CD1c-positive myeloid dendritic cell (primary cell): ENCODE measurements at regions not wholly inside any gene's neighbourhood (a gene's known extent, or its start where the extent isn't known, plus 50 kb on each side); places are given as distances from the start of the nearest gene placed in this dataset.
"Not testable (repeated sequence)": the region's sequence is repeated elsewhere in the genome, so short reads cannot be mapped to it uniquely, and the experiment has no call there.

Source experiments
- DNase-seq: peaks from one replicate; pipeline ENCODE4 v3.0.0-alpha.2; 2016; ENCODE audit errors: extremely low spot score

DNA sequence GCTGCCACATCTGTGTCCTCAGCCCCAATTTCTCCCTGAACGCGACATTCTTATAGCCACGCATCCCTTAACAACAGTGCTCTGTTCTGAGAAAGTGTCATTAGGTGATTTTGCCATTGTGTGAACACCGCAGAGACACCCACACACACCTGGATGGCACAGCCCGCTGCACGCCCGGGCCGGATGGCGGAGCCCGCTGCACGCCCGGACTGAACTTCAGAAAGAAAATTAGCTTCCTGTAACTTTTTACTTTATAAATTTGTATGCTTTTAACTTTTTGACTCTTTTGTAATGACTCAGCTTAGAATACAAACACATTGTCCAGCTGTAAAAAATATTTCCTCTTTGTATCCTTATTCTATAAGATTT is 567.0 kb upstream of the B3GAT1 start:
- DNase-seq: not testable (repeated sequence)

DNA sequence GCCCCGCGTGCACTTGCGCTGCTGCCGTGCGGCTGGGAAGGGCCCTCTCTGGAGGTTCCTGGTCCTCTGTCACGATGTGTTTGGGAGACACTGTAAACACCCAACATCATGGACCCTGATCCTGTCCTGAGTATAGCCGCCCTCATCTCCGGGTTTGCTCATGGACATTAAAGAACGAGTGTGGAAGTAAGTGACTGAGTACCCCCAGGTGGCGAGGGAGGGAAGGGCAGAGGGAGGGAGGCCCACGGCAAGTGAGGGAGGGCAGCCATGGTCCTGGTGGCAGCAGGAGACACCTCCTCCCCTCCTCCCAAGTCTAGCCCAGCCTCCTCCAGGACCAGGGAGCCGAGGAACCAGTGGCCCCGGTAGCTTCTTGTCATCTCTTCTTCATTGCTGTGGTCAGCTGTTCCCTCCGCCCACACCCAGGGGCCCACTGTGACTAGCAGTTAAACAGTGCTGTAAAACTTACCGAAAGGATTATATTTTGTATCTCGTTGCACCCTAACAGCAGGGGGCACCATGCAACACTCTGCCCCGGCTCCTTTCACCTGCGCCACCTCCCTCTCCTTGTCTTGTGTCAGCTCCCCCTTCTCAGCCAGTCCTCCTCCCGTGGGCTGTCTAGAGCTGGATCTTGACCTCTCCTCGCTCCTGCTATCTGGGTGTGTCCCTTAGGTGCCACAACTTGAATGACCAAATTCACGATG is 566.5 kb upstream of the B3GAT1 start:
- no peak for DNase-seq

DNA sequence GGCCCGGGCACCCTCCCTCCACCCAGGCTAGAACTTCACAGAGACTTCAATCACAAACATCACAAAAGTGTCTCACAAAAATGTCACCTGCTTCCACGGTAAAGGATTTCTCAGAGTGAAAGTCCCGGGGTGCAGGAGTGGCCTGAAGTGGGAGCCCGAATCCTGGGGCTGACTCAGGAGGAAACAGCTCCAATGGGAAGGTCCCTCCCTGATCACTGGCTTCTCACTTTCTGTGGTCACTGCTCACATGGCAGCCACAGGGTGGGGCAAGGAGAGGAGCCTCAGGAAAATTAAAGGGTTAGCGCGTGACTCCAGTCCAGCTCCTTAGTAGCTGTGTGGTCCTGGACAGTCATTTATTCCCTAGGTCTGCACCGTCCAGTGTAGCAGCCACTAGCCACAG is 564.5 kb upstream of the B3GAT1 start:
- DNase-seq: no peak

DNA sequence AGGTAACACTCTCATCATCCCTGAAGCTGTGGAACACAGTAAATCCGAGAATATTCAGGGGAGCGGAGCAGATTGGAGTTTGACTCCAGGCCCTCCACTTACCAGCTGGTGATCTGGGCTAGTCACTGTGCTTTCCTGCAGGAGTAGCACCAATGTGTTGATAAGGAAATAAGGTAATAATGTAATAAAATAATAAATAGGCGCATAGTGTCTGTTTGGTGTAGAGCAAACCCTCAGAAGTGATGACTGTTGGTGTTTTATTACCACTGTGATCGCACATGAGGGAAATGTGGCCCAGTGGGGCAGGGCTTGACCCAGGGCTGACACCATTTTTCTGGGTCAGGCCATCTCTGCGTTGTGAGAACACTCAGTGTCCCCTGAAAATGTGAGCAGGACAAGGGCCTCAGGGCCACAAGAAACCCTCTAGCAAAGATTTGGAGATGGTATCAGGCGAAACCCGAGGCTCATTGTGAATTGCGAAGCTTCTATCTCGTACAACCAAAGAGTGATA is 563.9 kb upstream of the B3GAT1 start:
- DNase-seq: no peak

DNA sequence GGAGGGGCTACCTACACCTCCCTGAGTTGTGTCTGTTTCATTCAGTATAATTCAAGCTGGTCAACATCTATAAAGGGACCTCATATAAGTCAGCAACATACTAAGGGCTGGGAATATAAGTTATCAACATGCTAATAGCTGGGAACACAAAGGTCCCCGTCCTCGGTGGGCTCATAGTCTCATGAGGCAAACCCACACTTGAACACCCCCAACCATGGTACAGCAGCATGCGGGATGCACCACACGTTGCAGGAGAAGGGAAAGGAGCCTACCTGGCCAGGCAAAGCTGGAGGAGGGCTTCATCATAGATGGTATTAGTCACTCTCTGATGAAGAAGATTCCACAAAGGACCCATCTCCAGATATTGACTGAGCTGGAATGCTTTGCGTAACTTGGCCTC is 561.8 kb upstream of the B3GAT1 start:
- DNase-seq: no peak

DNA sequence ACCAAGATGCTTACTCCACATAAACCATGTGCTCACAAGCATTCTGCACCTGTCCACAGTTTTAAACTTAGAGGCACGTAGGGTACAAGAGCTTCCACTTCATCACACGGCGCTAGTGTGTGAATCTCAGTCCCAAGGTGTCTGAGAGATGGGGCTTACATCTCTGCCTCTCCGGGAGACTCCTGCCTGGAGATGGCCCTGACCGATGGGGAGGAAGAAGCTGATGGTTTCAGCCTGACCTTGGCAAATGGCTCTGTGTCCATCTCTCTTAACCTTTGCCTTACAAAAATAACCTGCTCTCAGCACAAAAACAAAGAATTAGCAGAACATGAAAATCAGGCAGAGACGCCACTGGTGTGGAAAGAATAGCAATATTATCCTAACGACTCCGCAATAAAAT is 559.3 kb upstream of the B3GAT1 start:
- no peak for DNase-seq

DNA sequence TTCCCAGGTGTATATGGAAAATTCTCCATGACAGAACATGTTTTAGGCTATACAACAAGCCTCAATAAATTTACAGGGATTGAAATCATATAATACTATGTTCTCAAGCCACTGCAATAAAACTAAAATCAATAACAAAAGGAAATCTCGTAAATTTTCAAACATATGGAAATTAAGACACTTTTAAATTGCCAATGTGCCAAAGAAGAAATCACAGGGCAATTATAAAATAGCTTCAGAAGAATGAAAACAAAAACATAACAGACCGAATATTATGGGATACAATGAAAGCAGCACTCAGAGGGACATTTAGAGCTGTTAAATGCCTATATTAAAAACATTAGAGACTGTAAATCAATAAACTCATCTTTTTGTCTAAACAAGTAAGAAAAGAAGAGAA is 555.7 kb upstream of the B3GAT1 start:
- no peak for DNase-seq

DNA sequence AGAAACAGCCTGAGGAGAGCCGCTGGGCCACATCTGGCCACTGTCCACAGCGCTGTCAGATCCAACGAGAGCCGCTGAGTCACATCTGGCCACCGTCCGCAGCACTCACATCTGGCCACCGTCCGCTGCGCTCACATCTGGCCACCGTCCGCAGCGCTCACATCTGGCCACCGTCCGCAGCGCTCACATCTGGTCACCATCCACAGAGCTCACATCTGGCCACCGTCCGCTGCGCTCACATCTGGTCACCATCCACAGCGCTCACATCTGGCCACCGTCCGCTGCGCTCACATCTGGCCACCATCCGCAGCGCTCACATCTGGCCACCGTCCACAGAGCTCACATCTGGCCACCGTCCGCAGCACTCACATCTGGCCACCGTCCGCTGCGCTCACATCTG is 549.3 kb upstream of the B3GAT1 start:
- DNase-seq: not testable (repeated sequence)

DNA sequence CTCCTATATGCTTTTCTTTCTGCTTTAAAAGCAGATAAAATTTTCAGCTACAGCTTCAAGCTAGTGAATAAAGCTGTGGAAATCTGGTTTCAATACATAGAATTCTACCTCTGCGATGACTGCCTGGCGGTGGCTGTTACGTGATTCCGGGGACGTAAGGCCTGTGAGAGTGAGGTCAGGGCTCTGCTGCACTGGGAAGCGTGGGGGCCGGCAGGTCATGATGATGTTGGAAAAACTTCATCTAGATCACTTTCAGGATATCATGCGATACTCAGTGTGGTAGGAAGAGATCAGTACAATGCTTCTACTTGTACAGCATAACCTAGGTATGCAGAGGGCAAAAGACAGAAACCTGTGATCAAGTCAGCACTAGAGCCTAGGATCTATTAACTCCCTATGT is 546.8 kb upstream of the B3GAT1 start:
- DNase-seq: no peak

DNA sequence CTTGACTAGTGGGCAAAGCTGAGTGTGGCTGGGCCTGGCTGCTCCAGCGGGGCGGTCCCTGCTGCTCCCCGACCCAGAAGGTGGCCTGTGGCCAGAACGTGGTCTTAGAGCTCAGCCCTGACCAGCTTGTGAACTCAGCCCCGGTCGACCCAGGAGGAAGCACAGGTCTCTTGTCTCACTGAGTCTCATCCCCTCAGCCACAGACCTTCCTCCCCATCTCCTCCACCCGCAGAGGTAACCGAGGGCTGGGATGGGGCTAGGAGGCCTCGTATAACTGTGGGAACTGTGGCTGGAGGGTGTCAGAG is 546.2 kb upstream of the B3GAT1 start:
- no peak for DNase-seq

DNA sequence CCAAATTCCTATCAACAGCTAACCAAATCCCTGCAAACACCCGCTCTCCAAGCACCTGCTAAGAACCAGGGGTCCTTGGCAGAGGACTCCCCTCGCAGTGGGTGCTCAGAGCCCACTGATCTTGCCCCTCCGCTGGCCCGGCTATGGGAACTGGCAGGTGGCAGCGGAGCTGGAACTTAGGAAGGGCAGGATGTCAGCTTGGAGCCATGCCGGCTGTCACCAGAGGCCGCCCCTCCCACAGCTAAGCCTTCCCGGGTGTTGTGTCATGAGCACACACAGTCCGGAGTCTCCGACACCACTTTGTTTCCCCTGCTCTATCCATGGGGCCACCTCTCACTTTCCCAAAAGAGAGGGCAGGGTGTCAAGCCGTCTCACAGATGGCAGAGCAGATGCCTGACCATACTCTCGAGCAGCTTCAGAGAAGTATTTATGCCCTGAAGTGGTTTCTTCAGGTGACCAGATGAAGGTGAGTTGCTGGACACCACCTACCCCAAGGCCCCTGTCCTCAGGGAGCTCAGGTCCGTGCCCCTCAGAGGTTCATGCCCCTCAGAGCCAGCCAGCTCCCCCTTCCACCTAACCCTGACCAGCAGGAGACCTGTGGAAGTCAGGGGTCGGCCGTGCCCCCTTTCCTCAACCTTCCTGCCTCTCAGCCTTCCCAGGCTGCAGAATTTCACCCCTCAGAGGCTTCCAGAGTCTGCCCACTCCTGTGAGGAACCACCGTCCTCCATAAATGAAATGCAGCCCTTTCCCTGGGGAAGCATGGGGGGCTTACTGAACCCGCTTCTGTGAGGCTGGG is 545.7 kb upstream of the B3GAT1 start:
- DNase-seq: no peak

DNA sequence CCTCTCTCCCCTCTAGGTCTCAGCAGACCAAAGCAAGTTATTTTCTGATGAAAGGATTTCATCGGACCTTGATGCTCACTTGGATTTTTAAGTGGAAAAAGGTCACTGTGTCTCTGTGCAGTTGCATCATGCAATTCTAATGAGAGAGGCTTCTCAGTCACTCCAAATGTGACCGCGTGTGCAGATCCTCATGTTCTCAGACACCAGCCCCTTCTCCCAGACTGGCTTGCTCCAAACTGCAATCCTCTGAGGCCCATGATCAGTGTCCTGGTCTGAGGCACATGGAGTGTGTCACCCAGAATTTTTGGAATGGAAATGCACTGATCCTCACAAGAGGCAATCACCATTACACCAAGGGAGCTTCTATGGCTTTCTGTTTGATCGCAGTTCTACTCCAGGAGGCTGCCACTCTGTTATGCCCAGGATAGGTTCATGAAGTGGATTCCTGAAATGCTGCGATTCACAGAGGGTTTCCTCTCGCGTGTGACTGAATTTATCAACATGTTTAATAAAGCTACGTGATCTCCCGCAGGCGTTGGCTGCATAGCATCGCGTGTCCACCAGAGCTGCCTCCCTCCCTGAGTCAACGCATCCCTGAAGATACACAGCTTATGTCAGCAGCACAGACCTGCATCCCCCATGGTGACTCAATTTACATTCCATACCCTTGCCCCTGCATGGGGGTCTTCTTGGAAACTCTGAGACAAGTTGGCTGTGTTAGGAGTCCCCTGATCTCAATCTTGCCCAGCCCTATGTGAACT is 544.6 kb upstream of the B3GAT1 start:
- DNase-seq: no peak

DNA sequence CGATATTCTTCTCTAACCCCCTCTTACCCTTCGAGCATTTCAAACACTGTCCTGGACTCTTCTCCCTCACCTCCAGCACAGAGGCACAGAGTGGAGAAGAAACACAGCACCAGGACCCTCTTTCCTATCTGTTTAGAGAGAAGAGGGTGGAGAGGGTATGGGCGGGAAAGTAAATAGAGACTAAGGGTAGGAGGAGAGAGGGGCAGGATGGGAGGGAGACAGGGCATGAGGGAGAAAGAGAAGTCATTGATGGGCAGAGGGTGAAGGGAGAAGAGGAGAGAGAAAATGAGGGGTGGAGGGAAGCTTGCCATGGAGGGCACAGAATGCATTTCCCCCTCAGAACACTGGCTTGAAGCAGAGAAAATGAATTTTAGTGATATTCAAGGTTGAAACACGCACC is 543.9 kb upstream of the B3GAT1 start:
- DNase-seq: not testable (repeated sequence)

DNA sequence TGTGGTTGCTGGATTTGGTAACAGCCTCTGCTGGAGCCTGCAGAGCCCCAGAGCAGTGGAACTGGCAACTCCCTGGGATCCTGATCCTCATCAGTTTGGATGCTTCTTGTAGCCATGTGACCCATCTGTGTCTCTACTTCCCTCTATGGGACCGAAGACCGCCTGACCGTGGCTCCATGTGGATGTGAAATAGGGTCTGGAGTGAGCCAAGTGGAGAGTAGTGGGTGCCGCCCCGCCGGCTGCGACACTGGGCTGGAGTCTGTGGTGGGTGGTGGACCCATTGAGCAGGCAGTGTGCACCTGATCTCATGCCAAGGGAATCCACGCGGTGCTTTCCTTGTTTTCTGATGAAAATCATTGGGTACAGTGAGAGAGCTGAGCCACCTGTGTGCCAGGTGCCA is 543.2 kb upstream of the B3GAT1 start:
- DNase-seq: no peak

DNA sequence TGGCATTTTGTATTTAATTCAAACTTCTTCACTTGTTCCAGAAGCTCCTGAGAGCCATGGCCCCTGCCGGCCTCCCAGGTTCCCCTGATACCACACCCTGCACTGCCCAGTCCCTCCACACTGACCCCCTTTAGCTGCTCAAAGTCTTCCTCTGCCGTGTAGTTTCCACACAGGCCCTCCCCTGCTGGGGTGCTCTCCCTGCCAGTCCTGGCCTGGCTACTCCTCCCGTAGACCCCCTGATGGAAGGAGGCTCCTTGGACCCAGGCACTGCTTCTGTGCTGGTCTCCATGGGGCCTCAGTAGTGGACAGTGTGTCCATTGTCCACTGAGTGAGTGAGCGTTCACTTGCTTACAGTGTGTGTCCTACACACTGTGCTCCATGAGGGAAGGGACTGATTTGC is 542.4 kb upstream of the B3GAT1 start:
- not testable (repeated sequence) for DNase-seq

DNA sequence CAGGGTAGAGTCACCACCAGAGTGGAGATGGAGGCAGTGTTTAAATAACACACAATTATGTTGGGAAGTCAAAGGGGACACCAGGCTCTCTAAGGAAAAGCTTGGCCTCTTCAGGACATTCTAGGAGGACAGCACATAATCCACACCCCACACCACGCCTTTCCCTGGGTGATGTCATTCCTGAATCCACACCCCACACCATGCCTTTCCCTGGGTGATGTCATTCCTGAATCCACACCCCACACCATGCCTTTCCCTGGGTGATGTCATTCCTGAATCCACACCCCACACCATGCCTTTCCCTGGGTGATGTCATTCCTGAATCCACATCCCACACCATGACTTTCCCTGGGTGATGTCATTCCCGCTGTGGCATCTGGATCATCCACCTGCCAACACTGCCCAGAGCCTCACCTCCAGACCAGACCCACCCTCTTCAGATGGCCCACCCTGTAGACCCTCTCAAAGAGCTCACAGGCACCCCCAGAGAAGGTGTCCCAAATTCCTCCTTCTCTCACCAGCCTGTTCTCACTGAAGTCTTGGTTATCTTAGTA is 541.5 kb upstream of the B3GAT1 start:
- DNase-seq: not testable (repeated sequence)

DNA sequence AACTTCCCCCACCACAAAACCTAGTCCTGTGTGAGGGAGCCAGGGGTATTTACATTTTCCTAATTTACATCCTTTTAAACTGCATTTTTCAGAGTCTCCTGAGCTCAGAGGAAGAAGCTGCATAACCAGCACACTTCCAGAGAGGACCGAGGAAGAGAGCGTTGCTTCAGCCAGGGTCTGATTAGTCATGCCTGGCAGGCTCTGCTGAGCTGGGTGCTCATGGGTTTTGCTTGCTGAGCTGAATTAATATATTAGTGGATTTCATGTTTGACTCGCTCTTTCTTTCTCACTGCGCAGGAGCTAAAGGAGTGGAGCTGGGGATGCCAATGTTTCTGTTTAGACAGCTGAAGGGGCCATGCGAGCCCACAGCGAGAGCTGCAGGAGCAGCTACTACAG is 539.3 kb upstream of the B3GAT1 start:
- DNase-seq: no peak

DNA sequence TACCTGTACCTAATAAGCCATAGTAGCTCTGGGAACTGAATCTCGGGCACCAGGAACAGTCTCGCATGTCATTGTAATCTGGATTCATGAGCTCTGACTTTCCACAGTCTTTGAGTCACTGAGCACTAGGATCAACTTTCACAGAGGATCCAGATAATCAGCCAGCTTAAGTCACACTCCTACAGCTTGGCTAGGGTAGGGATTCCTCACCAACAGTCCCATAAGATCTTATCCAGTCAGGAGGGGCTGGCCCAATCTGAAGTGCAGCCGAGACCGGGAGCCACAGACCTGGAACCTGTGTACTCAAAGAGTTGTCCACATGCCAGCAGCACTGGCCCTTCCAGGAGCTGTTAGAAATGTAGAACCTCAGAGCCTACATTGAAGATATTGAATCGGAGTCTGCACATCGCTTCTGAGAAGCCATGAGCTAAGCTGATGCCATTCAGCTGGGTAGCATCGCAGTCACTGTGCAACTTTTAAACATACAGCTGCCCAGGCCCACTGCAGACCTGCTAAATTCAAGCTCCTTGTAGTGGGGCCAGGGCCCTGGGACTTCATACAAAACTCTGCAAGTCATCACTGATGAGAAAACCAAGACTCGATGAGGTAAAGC is 538.8 kb upstream of the B3GAT1 start:
- no peak for DNase-seq

DNA sequence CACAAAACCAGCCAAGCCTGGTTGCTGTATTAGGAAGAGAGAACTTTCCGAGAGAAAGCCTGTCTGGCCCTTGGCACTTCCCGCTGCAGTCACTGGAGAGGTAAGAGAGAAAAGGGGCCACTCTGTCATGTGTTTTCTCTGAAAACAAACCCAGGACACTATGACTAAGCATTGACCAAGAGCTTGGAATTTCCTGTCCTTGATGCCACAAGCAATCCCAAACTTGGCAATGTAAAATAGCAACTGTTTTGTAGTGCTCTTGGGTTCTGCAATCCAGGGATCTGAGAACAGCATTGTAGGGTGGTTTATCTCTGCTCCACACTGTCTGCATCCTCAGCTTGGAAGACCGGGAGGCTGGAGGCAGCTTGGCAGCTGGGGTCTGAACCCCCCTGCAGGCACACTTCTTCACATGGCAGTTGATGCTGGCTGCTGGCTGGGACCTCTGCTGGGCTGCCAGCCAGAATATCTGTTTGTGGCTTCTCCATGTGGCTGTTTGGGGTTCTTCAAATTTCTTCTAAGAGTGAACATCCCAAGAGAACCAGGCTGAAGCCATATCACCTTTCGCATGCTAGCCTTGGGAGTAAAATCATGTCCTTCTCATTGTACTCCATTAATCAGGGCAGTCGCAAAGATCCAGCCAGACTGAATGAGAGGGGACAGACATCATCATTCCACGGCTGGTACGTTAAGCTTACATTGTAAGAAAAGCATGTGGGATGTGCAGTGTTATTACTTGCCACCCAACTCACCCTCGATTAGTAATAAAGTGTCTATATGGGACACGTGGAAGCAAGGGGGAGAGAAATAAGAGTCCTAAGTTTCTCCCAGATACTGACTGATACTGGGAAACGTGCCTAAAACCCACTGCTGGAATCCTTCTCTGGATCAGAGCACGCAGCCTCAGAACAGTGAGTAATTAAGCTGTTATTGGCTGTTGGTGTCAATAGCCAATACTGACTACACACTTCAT is 537.4 kb upstream of the B3GAT1 start:
- no peak for DNase-seq

DNA sequence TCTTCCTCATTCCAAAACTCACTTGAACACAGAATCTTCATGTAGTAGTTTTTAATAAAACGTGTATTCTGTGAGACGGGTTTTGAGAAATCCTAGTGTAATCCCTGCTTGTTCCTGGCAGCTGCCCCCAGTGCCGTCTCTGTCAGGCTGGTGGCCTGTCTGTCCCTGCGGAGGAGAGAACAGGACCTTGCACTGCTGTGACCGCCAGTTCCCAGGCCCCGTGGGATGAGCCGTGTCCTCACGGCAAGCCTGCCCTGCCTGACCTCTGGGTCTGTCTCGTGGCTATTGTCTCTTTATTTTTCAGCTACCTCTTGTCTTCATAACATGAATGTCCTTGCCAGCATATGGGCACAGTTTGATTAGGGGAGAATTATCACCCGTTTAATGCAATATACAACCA is 535.5 kb upstream of the B3GAT1 start:
- DNase-seq: no peak

DNA sequence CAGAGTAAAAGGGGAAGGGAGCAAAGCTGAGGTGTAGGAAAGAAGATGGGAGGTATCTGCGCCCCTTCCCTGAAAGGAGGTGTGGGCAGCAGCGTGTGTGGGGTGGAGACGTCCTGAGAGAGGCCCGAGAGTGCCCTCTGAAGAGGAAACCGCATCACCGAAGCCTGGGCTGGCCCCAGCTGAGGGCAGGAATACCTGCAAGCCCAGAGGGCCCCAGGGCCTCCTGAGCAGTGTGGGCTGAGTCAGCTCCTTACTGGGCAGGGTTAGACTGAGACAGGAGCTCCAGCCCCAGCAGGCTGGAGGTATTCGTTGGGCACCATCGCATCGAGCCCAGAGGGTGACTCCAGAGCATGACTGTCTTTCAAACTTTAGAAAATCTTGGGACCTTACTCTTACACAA is 534.0 kb upstream of the B3GAT1 start:
- no peak for DNase-seq
